Astrocyte (in vitro differentiated cells and primary cell): ENCODE measurements at regions not wholly inside any gene's neighbourhood (a gene's known extent, or its start where the extent isn't known, plus 50 kb on each side); places are given as distances from the start of the nearest gene placed in this dataset.

Experiments used
- DNase-seq: peaks from one replicate; pipeline ENCODE4 v3.0.0-alpha.2; 2010; ENCODE audit warnings: low read depth
- FAIRE-seq: peaks from 2 replicates; lab custom pipeline; 2011; peaks lifted over from hg19 to GRCh38; lab: Jason Lieb, UNC
- H2AFZ ChIP-seq: 2 replicates; pipeline ENCODE4 v1.6.0; 2012; ENCODE audit warnings: low read depth, low read length, inconsistent platforms
- H3K27ac ChIP-seq: 2 replicates; pipeline ENCODE4 v1.5.1; 2011; ENCODE audit warnings: low read depth, low read length, inconsistent platforms
- H3K27me3 ChIP-seq: 2 replicates; pipeline ENCODE4 v1.6.0; 2011; ENCODE audit warnings: low read length, inconsistent platforms; ENCODE audit not compliant: insufficient read depth
- H3K36me3 ChIP-seq: 2 replicates; pipeline ENCODE4 v1.5.1; 2011; ENCODE audit warnings: low read length, inconsistent platforms; ENCODE audit not compliant: insufficient read depth
- H3K4me1 ChIP-seq: 2 replicates; pipeline ENCODE4 v1.5.1; 2011; ENCODE audit warnings: low read length, inconsistent platforms; ENCODE audit not compliant: insufficient read depth
- H3K4me2 ChIP-seq: 2 replicates; pipeline ENCODE4 v1.6.0; 2012; ENCODE audit warnings: low read length, inconsistent platforms
- H3K4me3 ChIP-seq: 2 replicates; pipeline ENCODE4 v1.5.1; 2011; ENCODE audit warnings: low read depth, mild to moderate bottlenecking, low read length, inconsistent platforms; ENCODE audit not compliant: insufficient read depth
- H3K79me2 ChIP-seq: 2 replicates; pipeline ENCODE4 v1.6.0; 2012; ENCODE audit warnings: mild to moderate bottlenecking, low read length, inconsistent platforms; ENCODE audit not compliant: insufficient read depth
- H3K9ac ChIP-seq: 2 replicates; pipeline ENCODE4 v1.6.0; 2012; ENCODE audit warnings: mild to moderate bottlenecking, low read length, inconsistent platforms
- H3K9me3 ChIP-seq: 2 replicates; pipeline ENCODE4 v1.5.1; 2012; ENCODE audit warnings: low read depth, mild to moderate bottlenecking, low read length, inconsistent platforms; ENCODE audit not compliant: insufficient read depth
- H4K20me1 ChIP-seq: 2 replicates; pipeline ENCODE4 v1.6.0; 2012; ENCODE audit warnings: low read length, inconsistent platforms; ENCODE audit not compliant: insufficient read depth
- H3K27ac Mint-ChIP-seq: one replicate; pipeline ENCODE4 v1.8.0; 2021; ENCODE audit warnings: mild to moderate bottlenecking, mixed read lengths; ENCODE audit not compliant: unreplicated experiment
- H3K27me3 Mint-ChIP-seq: one replicate; pipeline ENCODE4 v1.8.0; 2021; ENCODE audit warnings: low read depth, mixed read lengths; ENCODE audit not compliant: unreplicated experiment
- H3K36me3 Mint-ChIP-seq: one replicate; pipeline ENCODE4 v1.8.0; 2021; ENCODE audit warnings: low read depth, mixed read lengths; ENCODE audit not compliant: unreplicated experiment
- H3K4me1 Mint-ChIP-seq: one replicate; pipeline ENCODE4 v1.8.0; 2021; ENCODE audit warnings: low read depth, mixed read lengths; ENCODE audit not compliant: unreplicated experiment
- H3K4me3 Mint-ChIP-seq: one replicate; pipeline ENCODE4 v1.8.0; 2021; ENCODE audit warnings: mild to moderate bottlenecking, moderate library complexity, mixed read lengths; ENCODE audit not compliant: unreplicated experiment
- H3K9me3 Mint-ChIP-seq: one replicate; pipeline ENCODE4 v1.8.0; 2021; ENCODE audit warnings: mild to moderate bottlenecking, mixed read lengths; ENCODE audit not compliant: unreplicated experiment
- EZH2 ChIP-seq: IDR thresholded peaks from 2 replicates; pipeline ENCODE4 v1.6.1; 2012; ENCODE audit warnings: mild to moderate bottlenecking, low read length, inconsistent platforms; ENCODE audit not compliant: insufficient read depth
- TF ChIP-seq, protein P1 (sequence below): IDR thresholded peaks from 2 replicates; pipeline ENCODE4 v1.5.1; 2011; ENCODE audit warnings: low read depth, mild to moderate bottlenecking, inconsistent platforms, low read length, moderate library complexity; ENCODE audit not compliant: insufficient read depth

DNA sequence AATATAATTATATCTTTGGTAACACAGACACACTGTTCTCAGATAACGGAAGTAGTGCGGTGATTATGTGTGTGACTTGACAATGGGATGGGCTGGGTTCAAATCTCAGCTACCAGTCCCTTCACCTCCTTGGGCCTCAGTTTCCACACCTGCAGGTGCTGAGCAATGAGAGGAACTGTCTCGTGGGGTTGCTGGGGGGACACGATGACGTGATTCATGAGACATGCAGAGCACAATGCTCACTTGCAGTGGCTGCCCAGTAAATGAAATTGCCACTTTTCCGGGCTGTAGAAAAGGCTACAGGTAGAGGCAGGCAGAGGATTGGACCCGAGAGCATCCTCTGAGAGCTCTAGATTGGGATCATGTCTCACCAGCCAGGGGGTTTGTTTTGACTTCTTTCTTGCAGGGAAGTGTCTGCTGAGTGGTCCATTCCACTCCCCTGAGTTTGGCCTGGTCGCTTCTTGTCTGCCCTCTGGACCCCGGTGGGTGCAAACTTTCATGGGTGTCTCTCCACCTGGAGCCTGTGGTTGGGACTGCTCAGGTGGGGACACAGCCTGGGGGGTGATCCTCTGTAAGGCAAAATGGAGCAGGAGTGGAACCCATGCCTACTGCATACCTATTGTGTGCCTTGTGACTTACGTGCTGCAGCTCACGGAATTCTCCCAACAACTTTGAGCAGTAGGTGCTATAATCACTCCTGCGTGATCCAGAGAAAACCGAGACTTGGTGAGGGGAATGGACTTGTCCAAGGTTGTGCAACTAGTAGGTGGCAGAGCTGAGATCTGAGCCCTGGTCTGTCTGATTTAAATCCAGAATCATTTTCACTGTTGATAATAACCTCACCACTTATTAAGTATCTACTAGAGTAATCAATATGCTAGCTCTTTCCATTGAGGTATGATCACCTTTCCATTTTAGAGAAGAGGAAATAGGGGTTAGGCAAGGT, 147.2 kb downstream of the CEBPB start:
- no peak overlapping the region for H3K9ac ChIP-seq
- no peak for FAIRE-seq
- Mint-ChIP-seq H3K36me3 (no peaks in the 10 kb centered on the region), H3K4me1 (peaks cover 18% of the 10 kb centered on the region), H3K9me3 (no peaks in the 10 kb centered on the region), H3K27ac (peak overlapping the region; percentile 18), H3K4me3 (no peak overlapping the region), H3K27me3 (peaks cover 20% of the 10 kb centered on the region)
- TF ChIP-seq, protein P1, sequence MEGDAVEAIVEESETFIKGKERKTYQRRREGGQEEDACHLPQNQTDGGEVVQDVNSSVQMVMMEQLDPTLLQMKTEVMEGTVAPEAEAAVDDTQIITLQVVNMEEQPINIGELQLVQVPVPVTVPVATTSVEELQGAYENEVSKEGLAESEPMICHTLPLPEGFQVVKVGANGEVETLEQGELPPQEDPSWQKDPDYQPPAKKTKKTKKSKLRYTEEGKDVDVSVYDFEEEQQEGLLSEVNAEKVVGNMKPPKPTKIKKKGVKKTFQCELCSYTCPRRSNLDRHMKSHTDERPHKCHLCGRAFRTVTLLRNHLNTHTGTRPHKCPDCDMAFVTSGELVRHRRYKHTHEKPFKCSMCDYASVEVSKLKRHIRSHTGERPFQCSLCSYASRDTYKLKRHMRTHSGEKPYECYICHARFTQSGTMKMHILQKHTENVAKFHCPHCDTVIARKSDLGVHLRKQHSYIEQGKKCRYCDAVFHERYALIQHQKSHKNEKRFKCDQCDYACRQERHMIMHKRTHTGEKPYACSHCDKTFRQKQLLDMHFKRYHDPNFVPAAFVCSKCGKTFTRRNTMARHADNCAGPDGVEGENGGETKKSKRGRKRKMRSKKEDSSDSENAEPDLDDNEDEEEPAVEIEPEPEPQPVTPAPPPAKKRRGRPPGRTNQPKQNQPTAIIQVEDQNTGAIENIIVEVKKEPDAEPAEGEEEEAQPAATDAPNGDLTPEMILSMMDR: no peak
- TF ChIP-seq EZH2: no peak
- no peaks in the 10 kb centered on the region for H4K20me1 ChIP-seq
- H3K27ac ChIP-seq: no peak overlapping the region
- DNase-seq: no peak
- H3K9me3 ChIP-seq: no peaks in the 10 kb centered on the region
- no peak overlapping the region for H3K4me3 ChIP-seq
- no peaks in the 10 kb centered on the region for H3K79me2 ChIP-seq
- H2AFZ ChIP-seq: no peak overlapping the region
- H3K4me1 ChIP-seq: peaks cover 27% of the 10 kb centered on the region
- no peaks in the 10 kb centered on the region for H3K36me3 ChIP-seq
- H3K27me3 ChIP-seq: no peaks in the 10 kb centered on the region
- H3K4me2 ChIP-seq: no peak overlapping the region

DNA sequence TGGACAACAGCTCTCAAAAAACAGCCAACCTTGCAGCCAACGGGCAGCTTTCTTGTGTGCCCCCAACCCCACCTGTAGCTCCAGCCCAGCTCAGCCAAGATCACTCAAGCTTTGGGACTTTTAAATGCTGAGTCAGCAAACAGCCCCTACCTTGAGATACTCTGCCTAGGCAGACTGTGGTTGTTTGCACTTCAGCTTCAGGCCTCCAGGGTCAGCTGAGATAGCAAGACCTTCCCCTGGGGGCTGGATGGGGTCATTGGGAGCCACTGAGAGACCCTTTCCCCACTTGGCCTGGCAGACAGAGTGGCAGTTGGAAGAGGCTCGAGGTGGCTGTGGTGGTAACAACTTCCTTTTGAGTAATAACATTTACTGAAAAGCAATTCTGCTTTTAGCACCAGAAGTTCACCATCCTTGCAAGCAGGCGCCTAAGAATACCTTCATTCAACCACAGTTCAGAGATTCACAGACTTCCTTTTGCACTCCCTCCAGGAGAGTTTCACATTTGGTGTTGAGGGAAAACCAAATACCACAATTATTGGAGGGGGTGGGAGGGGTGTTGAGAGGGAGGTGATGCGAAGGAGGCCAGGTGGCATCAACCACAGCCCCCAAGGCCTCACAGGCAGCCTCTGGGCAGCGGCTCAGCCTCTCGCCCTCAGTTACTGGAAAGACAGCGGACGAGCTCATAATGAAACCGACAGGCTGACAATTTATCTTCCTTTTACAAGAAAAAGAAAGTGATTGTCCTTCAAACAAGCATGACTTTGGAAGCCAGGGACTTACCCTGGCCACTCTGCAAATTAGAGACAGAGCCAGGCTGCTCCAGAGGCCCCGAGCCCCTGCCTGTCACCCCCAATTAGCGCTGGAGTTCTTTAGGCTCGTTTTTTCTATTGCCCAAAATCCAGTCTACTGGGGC, 148.1 kb downstream of the CEBPB start:
- H3K9ac ChIP-seq: peak overlapping the region; percentile 54
- no peaks in the 10 kb centered on the region for H3K9me3 ChIP-seq
- peak overlapping the region; percentile 53 for H3K27ac ChIP-seq
- H3K36me3 ChIP-seq: no peaks in the 10 kb centered on the region
- no peak overlapping the region for H3K4me3 Mint-ChIP-seq
- peaks cover under 1% of the 10 kb centered on the region for H3K9me3 Mint-ChIP-seq
- peak overlapping the region; percentile 62 for H3K27ac Mint-ChIP-seq
- H3K27me3 Mint-ChIP-seq: peaks cover 19% of the 10 kb centered on the region
- peaks cover 18% of the 10 kb centered on the region for H3K4me1 Mint-ChIP-seq
- H4K20me1 ChIP-seq: no peaks in the 10 kb centered on the region
- H3K4me1 ChIP-seq: peaks cover 22% of the 10 kb centered on the region
- peak overlapping the region; percentile 63 for H3K4me2 ChIP-seq
- H3K79me2 ChIP-seq: no peaks in the 10 kb centered on the region
- TF ChIP-seq, protein P1: no peak
- no peak for TF ChIP-seq EZH2
- DNase-seq: peak; percentile 59
- H3K27me3 ChIP-seq: no peaks in the 10 kb centered on the region
- H3K36me3 Mint-ChIP-seq: no peaks in the 10 kb centered on the region
- no peak for FAIRE-seq
- peak overlapping the region; percentile 3 for H2AFZ ChIP-seq
- no peak overlapping the region for H3K4me3 ChIP-seq
